ENCODE measurements at regions not wholly inside any gene's neighbourhood (a gene's known extent, or its start where the extent isn't known, plus 50 kb on each side); places are given as distances from the start of the nearest gene placed in this dataset.

DNA sequence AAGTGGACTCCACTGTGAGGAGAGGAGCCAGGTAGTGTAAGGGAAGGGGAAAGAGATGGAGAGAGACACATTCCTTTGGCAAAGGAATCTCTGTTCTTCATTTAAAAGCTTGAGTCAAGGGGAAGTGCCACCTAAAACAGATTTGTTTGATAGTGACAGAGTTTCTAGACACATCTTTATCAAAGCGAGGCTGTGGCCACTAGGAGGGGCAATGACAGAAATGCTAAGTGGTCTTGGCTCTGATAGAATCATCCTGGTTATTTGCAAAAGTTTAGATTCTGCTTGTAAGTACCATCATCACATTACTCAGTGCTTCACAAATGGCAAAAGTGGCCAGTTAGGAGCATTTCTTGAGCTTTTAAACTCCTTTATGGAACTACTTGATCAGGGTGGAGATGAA is 261.4 kb downstream of the CNTN3 start:
- Histone ChIP-seq H3K36me3 (replicated peaks in 1 of 2; ENCODE audit: control insufficient read depth in 1 of 2, insufficient read depth in 2 of 2, low read length in 1 of 2) (peaks cover 0 to 5% of the 10 kb centered on the region in 2 experiments), H3K9me2 (no peaks in the 10 kb centered on the region), H3F3A (replicated peaks; ENCODE audit: insufficient read depth) (no peaks in the 10 kb centered on the region), H3K79me2 (ENCODE audit: insufficient read depth) (no peaks in the 10 kb centered on the region), H3K4me2 (no peak overlapping the region), H3K4me1 (ENCODE audit: control insufficient read depth in 1 of 2, insufficient read depth in 2 of 2, low read depth in 1 of 2, low read length in 1 of 2) (no peaks in the 10 kb centered on the region), H2AFZ (ENCODE audit: low read depth) (no peak overlapping the region), H3K27me3 (ENCODE audit: insufficient read depth) (no peaks in the 10 kb centered on the region), H3K9ac (no peak overlapping the region), H3K9me3 (no peaks in the 10 kb centered on the region), H3K4me3 (ENCODE audit: low read depth in 2 of 2, low read length in 1 of 2) (no peak overlapping the region), H3K27ac (ENCODE audit: low read depth in 2 of 2, low read length in 1 of 2) (no peak overlapping the region), H4K20me1 (ENCODE audit: insufficient read depth) (no peaks in the 10 kb centered on the region)
- 73% methylated on average over 1 of the region's 1 CpG for WGBS (ENCODE audit: low lambda C conversion rate)
- no peak for TF ChIP-seq FOXJ3 (CRISPR knock-in tag; IDR thresholded peaks at IDR 0.05)
- TF ChIP-seq MXI1 (IDR thresholded peaks at IDR 0.05; ENCODE audit: low read depth, low read length), result no peak
- no peak for TF ChIP-seq MEF2A (IDR thresholded peaks at IDR 0.05; ENCODE audit: borderline replicate concordance, low read depth)
- peak; percentile 25; the same call in 1 of the 2 replicates for TF ChIP-seq RAD21 (IDR thresholded peaks at IDR 0.05; ENCODE audit: low read length)
- TF ChIP-seq, protein P1, sequence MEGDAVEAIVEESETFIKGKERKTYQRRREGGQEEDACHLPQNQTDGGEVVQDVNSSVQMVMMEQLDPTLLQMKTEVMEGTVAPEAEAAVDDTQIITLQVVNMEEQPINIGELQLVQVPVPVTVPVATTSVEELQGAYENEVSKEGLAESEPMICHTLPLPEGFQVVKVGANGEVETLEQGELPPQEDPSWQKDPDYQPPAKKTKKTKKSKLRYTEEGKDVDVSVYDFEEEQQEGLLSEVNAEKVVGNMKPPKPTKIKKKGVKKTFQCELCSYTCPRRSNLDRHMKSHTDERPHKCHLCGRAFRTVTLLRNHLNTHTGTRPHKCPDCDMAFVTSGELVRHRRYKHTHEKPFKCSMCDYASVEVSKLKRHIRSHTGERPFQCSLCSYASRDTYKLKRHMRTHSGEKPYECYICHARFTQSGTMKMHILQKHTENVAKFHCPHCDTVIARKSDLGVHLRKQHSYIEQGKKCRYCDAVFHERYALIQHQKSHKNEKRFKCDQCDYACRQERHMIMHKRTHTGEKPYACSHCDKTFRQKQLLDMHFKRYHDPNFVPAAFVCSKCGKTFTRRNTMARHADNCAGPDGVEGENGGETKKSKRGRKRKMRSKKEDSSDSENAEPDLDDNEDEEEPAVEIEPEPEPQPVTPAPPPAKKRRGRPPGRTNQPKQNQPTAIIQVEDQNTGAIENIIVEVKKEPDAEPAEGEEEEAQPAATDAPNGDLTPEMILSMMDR (IDR thresholded peaks at IDR 0.05), result peak; percentile 36
- TF ChIP-seq GATA2 (CRISPR knock-in tag; IDR thresholded peaks at IDR 0.05), result no peak
- CTCF ChIA-PET, result interaction anchor here (1.1 to 1.6 kb wide), 3 partner anchors 85 to 648 kb away, joined by 3 to 7 read pairs (median 4); no protein-coding TSS in a partner anchor
- POLR2A ChIA-PET, result no interaction called here
- peak; percentile 15 for DNase-seq

DNA sequence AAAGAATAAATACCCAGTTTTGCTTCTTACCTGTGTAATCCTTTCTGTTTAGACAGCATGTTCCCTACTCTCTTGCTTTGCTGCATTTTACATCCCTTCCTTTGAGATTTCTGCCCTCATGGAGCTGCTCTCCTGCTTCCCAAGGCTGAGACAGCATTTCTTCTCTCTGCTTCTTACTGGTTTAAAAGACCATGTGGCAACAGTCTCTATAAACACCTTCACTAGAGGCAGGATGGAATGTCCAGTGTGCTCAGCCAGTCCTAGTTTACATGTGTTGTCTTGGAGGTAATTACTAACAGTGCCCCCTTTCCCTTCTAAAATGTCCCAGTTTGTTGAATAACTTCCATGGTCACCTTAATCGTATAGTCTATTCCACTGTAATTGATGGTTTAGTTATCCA is 262.3 kb downstream of the CNTN3 start:
- Histone ChIP-seq H3K4me1 (ENCODE audit: control insufficient read depth in 1 of 2, insufficient read depth in 2 of 2, low read depth in 1 of 2, low read length in 1 of 2) (no peaks in the 10 kb centered on the region), H3K9ac (no peak overlapping the region), H3K27me3 (ENCODE audit: insufficient read depth) (no peaks in the 10 kb centered on the region), H4K20me1 (ENCODE audit: insufficient read depth) (no peaks in the 10 kb centered on the region), H3K9me2 (no peaks in the 10 kb centered on the region), H3F3A (replicated peaks; ENCODE audit: insufficient read depth) (no peaks in the 10 kb centered on the region), H3K79me2 (ENCODE audit: insufficient read depth) (no peaks in the 10 kb centered on the region), H3K4me2 (no peak overlapping the region), H3K9me3 (no peaks in the 10 kb centered on the region), H3K36me3 (replicated peaks in 1 of 2; ENCODE audit: control insufficient read depth in 1 of 2, insufficient read depth in 2 of 2, low read length in 1 of 2) (no peaks in the 10 kb centered on the region), H2AFZ (ENCODE audit: low read depth) (no peak overlapping the region), H3K27ac (ENCODE audit: low read depth in 2 of 2, low read length in 1 of 2) (no peak overlapping the region), H3K4me3 (ENCODE audit: low read depth in 2 of 2, low read length in 1 of 2) (no peak overlapping the region)
- POLR2A ChIA-PET, result no interaction called here
- DNase-seq, result no peak
- WGBS (ENCODE audit: low lambda C conversion rate), result 87% methylated on average over 1 of the region's 1 CpG
- TF ChIP-seq RXRA (IDR thresholded peaks at IDR 0.05; ENCODE audit: borderline replicate concordance, low read depth) (no peak), TAF1 (IDR thresholded peaks at IDR 0.05; ENCODE audit: borderline replicate concordance, low read depth, low read length) (no peak), MXI1 (IDR thresholded peaks at IDR 0.05; ENCODE audit: low read depth, low read length) (no peak), TCF12 (IDR thresholded peaks at IDR 0.05) (no peak), TEAD4 (IDR thresholded peaks at IDR 0.05; ENCODE audit: borderline replicate concordance, insufficient read depth) (no peak), RFX5 (IDR thresholded peaks at IDR 0.05; ENCODE audit: low read length) (no peak), JUND (IDR thresholded peaks at IDR 0.05) (no peak), YY1 (IDR thresholded peaks at IDR 0.05; ENCODE audit: low read depth) (no peak)
- CTCF ChIA-PET, result interaction anchor here (1.1 to 1.6 kb wide), 3 partner anchors 85 to 649 kb away, joined by 3 to 7 read pairs (median 4); no protein-coding TSS in a partner anchor
